ENCODE measurements at regions not wholly inside any gene's neighbourhood (a gene's known extent, or its start where the extent isn't known, plus 50 kb on each side); places are given as distances from the start of the nearest gene placed in this dataset.
"Not testable (repeated sequence)": the region's sequence is repeated elsewhere in the genome, so short reads cannot be mapped to it uniquely, and the experiment has no call there.

GRCh38 chr1:157218671-157219070, 80.5 kb upstream of the ETV3 start:
- H3K4me3 ChIP-seq (ENCODE audit: low read length in 2 of 2) = no peak overlapping the region
- WGBS, 2 donors = 57 to 61% methylated on average over 6 of the region's 6 CpGs
- no peak for DNase-seq
- no peaks in the 10 kb centered on the region for H3K9me3 ChIP-seq (ENCODE audit: control insufficient read depth, low read length)
- no peaks in the 10 kb centered on the region for H3K27me3 ChIP-seq (ENCODE audit: control insufficient read depth in 1 of 2, insufficient read depth in 2 of 2, low read length in 1 of 2)
- no peak overlapping the region for H3K27ac ChIP-seq (ENCODE audit: low read depth in 1 of 2, low read length in 2 of 2)
- H3K36me3 ChIP-seq (ENCODE audit: control insufficient read depth in 1 of 2, insufficient read depth in 2 of 2, low read length in 1 of 2) = no peaks in the 10 kb centered on the region
- no peaks in the 10 kb centered on the region for H3K4me1 ChIP-seq (ENCODE audit: control insufficient read depth in 1 of 2, insufficient read depth in 2 of 2, low read length in 2 of 2)
- intact Hi-C loops (cut with DNase I) = no loop called here
- no peak for ATAC-seq (ENCODE audit: low FRiP score)

- H3K36me3 ChIP-seq (ENCODE audit: control insufficient read depth in 1 of 2, insufficient read depth in 2 of 2, low read length in 1 of 2) = no peaks in the 10 kb centered on the region
- H3K27me3 ChIP-seq (ENCODE audit: control insufficient read depth in 1 of 2, insufficient read depth in 2 of 2, low read length in 1 of 2) = no peaks in the 10 kb centered on the region
- intact Hi-C loops (cut with DNase I) = no loop called here
- ATAC-seq (ENCODE audit: low FRiP score) (no peak), DNase-seq (no peak)
- H3K4me1 ChIP-seq (ENCODE audit: control insufficient read depth in 1 of 2, insufficient read depth in 2 of 2, low read length in 2 of 2) = no peaks in the 10 kb centered on the region
- no peak overlapping the region for H3K27ac ChIP-seq (ENCODE audit: low read depth in 1 of 2, low read length in 2 of 2)
- no peak overlapping the region for H3K4me3 ChIP-seq (ENCODE audit: low read length in 2 of 2)
- H3K9me3 ChIP-seq (ENCODE audit: control insufficient read depth, low read length) = no peaks in the 10 kb centered on the region
- WGBS, 2 donors = 75 to 82% methylated on average over 4 of the region's 4 CpGs
Measured at GRCh38 chr1:157217486-157217885, 79.3 kb upstream of the ETV3 start.

- intact Hi-C loops (cut with DNase I) = no loop called here
- H3K27ac ChIP-seq (ENCODE audit: low read depth in 1 of 2, low read length in 2 of 2) = no peak overlapping the region
Measured at GRCh38 chr1:157213836-157214235, 75.6 kb upstream of the ETV3 start.

GRCh38 chr1:157209514-157209913, 71.3 kb upstream of the ETV3 start:
- H3K27ac ChIP-seq (ENCODE audit: low read depth in 1 of 2, low read length in 2 of 2) = no peak overlapping the region
- ATAC-seq (ENCODE audit: low FRiP score) (no peak), DNase-seq (no peak)
- 55 to 60% methylated on average over 2 of the region's 2 CpGs for WGBS, 2 donors
- H3K4me1 ChIP-seq (ENCODE audit: control insufficient read depth in 1 of 2, insufficient read depth in 2 of 2, low read length in 2 of 2) = no peaks in the 10 kb centered on the region
- peaks cover 1% of the 10 kb centered on the region for H3K9me3 ChIP-seq (ENCODE audit: control insufficient read depth, low read length)
- no peaks in the 10 kb centered on the region for H3K36me3 ChIP-seq (ENCODE audit: control insufficient read depth in 1 of 2, insufficient read depth in 2 of 2, low read length in 1 of 2)
- no peak overlapping the region for H3K4me3 ChIP-seq (ENCODE audit: low read length in 2 of 2)
- H3K27me3 ChIP-seq (ENCODE audit: control insufficient read depth in 1 of 2, insufficient read depth in 2 of 2, low read length in 1 of 2) = no peaks in the 10 kb centered on the region
- intact Hi-C loops (cut with DNase I) = no loop called here

More at GRCh38 chr1:157213836-157214235, 75.6 kb upstream of the ETV3 start:
- Histone ChIP-seq H3K9me3 (ENCODE audit: control insufficient read depth, low read length) (peaks cover 1% of the 10 kb centered on the region), H3K4me3 (ENCODE audit: low read length in 2 of 2) (no peak overlapping the region), H3K4me1 (ENCODE audit: control insufficient read depth in 1 of 2, insufficient read depth in 2 of 2, low read length in 2 of 2) (no peaks in the 10 kb centered on the region), H3K27me3 (ENCODE audit: control insufficient read depth in 1 of 2, insufficient read depth in 2 of 2, low read length in 1 of 2) (no peaks in the 10 kb centered on the region), H3K36me3 (ENCODE audit: control insufficient read depth in 1 of 2, insufficient read depth in 2 of 2, low read length in 1 of 2) (no peaks in the 10 kb centered on the region)
- no peak for DNase-seq
- WGBS, 2 donors = 62% methylated on average over 2 of the region's 2 CpGs
- ATAC-seq (ENCODE audit: low FRiP score) = no peak

GRCh38 chr1:157205982-157206381, 67.8 kb upstream of the ETV3 start:
- DNase-seq; ATAC-seq (ENCODE audit: low FRiP score); H3K9me3 ChIP-seq (ENCODE audit: control insufficient read depth, low read length); H3K36me3 ChIP-seq (ENCODE audit: control insufficient read depth in 1 of 2, insufficient read depth in 2 of 2, low read length in 1 of 2); H3K27ac ChIP-seq (ENCODE audit: low read depth in 1 of 2, low read length in 2 of 2); H3K4me1 ChIP-seq (ENCODE audit: control insufficient read depth in 1 of 2, insufficient read depth in 2 of 2, low read length in 2 of 2); H3K27me3 ChIP-seq (ENCODE audit: control insufficient read depth in 1 of 2, insufficient read depth in 2 of 2, low read length in 1 of 2); intact Hi-C loops (cut with DNase I); H3K4me3 ChIP-seq (ENCODE audit: low read length in 2 of 2): not testable (repeated sequence)
- 86 to 89% methylated on average over 3 of the region's 3 CpGs for whole genome bisulfite sequencing, 2 donors

GRCh38 chr1:157203166-157203565, 65.0 kb upstream of the ETV3 start:
- 88 to 93% methylated on average over 5 of the region's 5 CpGs for WGBS, 2 donors
- Histone ChIP-seq H3K27ac (ENCODE audit: low read depth in 1 of 2, low read length in 2 of 2) (no peak overlapping the region), H3K4me3 (ENCODE audit: low read length in 2 of 2) (no peak overlapping the region), H3K9me3 (ENCODE audit: control insufficient read depth, low read length) (no peaks in the 10 kb centered on the region), H3K27me3 (ENCODE audit: control insufficient read depth in 1 of 2, insufficient read depth in 2 of 2, low read length in 1 of 2) (no peaks in the 10 kb centered on the region), H3K4me1 (ENCODE audit: control insufficient read depth in 1 of 2, insufficient read depth in 2 of 2, low read length in 2 of 2) (no peaks in the 10 kb centered on the region), H3K36me3 (ENCODE audit: control insufficient read depth in 1 of 2, insufficient read depth in 2 of 2, low read length in 1 of 2) (no peaks in the 10 kb centered on the region)
- intact Hi-C loops (cut with DNase I) = no loop called here
- ATAC-seq (ENCODE audit: low FRiP score) = no peak
- DNase-seq = no peak

GRCh38 chr1:157202331-157202730, 64.1 kb upstream of the ETV3 start:
- H3K27me3 ChIP-seq (ENCODE audit: control insufficient read depth in 1 of 2, insufficient read depth in 2 of 2, low read length in 1 of 2) = no peaks in the 10 kb centered on the region
- intact Hi-C loops (cut with DNase I) = no loop called here
- H3K4me3 ChIP-seq (ENCODE audit: low read length in 2 of 2) = no peak overlapping the region
- 36 to 44% methylated on average over 5 of the region's 5 CpGs for WGBS, 2 donors
- H3K4me1 ChIP-seq (ENCODE audit: control insufficient read depth in 1 of 2, insufficient read depth in 2 of 2, low read length in 2 of 2) = no peaks in the 10 kb centered on the region
- DNase-seq (no peak), ATAC-seq (ENCODE audit: low FRiP score) (no peak)
- no peak overlapping the region for H3K27ac ChIP-seq (ENCODE audit: low read depth in 1 of 2, low read length in 2 of 2)
- no peaks in the 10 kb centered on the region for H3K36me3 ChIP-seq (ENCODE audit: control insufficient read depth in 1 of 2, insufficient read depth in 2 of 2, low read length in 1 of 2)
- no peaks in the 10 kb centered on the region for H3K9me3 ChIP-seq (ENCODE audit: control insufficient read depth, low read length)

GRCh38 chr1:157201767-157202166, 63.6 kb upstream of the ETV3 start:
- WGBS, 2 donors = 79 to 83% methylated on average over 4 of the region's 4 CpGs
- H3K27ac ChIP-seq (ENCODE audit: low read depth in 1 of 2, low read length in 2 of 2) = no peak overlapping the region
- H3K27me3 ChIP-seq (ENCODE audit: control insufficient read depth in 1 of 2, insufficient read depth in 2 of 2, low read length in 1 of 2) = no peaks in the 10 kb centered on the region
- H3K9me3 ChIP-seq (ENCODE audit: control insufficient read depth, low read length) = no peaks in the 10 kb centered on the region
- intact Hi-C loops (cut with DNase I) = no loop called here
- no peaks in the 10 kb centered on the region for H3K36me3 ChIP-seq (ENCODE audit: control insufficient read depth in 1 of 2, insufficient read depth in 2 of 2, low read length in 1 of 2)
- DNase-seq (no peak), ATAC-seq (ENCODE audit: low FRiP score) (no peak)
- no peaks in the 10 kb centered on the region for H3K4me1 ChIP-seq (ENCODE audit: control insufficient read depth in 1 of 2, insufficient read depth in 2 of 2, low read length in 2 of 2)
- no peak overlapping the region for H3K4me3 ChIP-seq (ENCODE audit: low read length in 2 of 2)

GRCh38 chr1:157200451-157200850, 62.3 kb upstream of the ETV3 start:
- H3K4me3 ChIP-seq (ENCODE audit: low read length in 2 of 2) = no peak overlapping the region
- DNase-seq = no peak
- no peaks in the 10 kb centered on the region for H3K9me3 ChIP-seq (ENCODE audit: control insufficient read depth, low read length)
- no peak overlapping the region for H3K27ac ChIP-seq (ENCODE audit: low read depth in 1 of 2, low read length in 2 of 2)
- H3K27me3 ChIP-seq (ENCODE audit: control insufficient read depth in 1 of 2, insufficient read depth in 2 of 2, low read length in 1 of 2) = no peaks in the 10 kb centered on the region
- H3K4me1 ChIP-seq (ENCODE audit: control insufficient read depth in 1 of 2, insufficient read depth in 2 of 2, low read length in 2 of 2) = no peaks in the 10 kb centered on the region
- no peaks in the 10 kb centered on the region for H3K36me3 ChIP-seq (ENCODE audit: control insufficient read depth in 1 of 2, insufficient read depth in 2 of 2, low read length in 1 of 2)
- WGBS, 2 donors = 69 to 71% methylated on average over 8 of the region's 8 CpGs
- intact Hi-C loops (cut with DNase I) = no loop called here
- no peak for ATAC-seq (ENCODE audit: low FRiP score)

All from aorta (tissue), 5 donors.